GM19395 (cell line): ENCODE measurements at regions not wholly inside any gene's neighbourhood (a gene's known extent, or its start where the extent isn't known, plus 50 kb on each side); places are given as distances from the start of the nearest gene placed in this dataset.
"Not testable (repeated sequence)": the region's sequence is repeated elsewhere in the genome, so short reads cannot be mapped to it uniquely, and the experiment has no call there.

Experiments
- ATAC-seq: cut with Tn5 transposase; IDR thresholded peaks from one replicate; pipeline ENCODE4 v1.9.1; 2021; ENCODE audit warnings: mild to moderate bottlenecking, moderate library complexity; ENCODE audit not compliant: unreplicated experiment

DNA sequence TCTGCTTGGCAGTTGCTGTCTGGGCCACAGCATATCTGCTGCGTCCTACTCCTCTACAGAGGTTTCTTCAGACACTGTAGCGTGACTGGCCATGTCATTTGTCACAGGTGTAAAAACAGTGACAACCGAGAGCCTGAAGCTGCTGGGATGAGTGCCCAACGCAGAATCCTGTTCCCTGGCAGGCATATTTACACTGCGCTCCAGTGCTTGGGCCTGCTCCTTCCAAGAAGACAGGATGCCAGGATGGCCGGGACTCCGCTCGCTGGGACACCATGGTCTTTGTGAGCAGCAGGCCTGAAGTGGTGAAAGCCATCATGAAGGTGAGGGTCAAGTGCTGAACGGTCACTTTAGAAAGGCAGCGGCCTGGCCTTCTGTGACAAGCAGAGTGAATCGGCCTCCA is 171.4 kb downstream of the EMP1 start:
- ATAC-seq: no peak

DNA sequence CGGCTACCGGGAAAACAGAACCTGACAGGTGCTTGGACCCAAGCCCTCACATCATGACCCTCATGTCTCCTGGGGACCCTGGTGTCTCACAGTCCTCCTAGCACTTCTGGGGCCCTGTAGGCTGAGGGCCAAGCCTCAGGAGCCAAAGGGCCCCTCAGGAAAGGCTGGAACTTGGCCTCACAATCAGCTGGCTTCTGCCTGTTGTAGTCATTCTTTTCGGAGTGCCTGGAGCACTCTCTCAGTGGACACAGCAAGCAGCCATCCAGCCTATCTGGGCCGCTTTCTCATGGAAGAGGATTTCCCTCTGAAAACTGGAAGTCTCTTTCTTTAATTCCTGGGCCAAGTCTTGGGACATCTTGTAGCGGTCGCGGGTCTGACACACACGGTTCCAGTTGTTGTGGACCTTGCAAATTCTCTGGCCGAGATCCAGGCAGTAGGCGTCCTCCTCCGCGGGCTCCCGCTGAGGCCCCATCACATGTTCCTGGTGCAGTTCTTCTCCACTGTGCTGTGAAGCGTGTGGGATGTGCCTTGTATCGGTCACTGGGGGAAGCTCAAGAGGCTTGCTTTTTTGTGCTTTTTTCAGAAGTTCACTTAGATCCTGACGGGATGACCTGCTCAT is 169.3 kb downstream of the EMP1 start:
- no peak for ATAC-seq

DNA sequence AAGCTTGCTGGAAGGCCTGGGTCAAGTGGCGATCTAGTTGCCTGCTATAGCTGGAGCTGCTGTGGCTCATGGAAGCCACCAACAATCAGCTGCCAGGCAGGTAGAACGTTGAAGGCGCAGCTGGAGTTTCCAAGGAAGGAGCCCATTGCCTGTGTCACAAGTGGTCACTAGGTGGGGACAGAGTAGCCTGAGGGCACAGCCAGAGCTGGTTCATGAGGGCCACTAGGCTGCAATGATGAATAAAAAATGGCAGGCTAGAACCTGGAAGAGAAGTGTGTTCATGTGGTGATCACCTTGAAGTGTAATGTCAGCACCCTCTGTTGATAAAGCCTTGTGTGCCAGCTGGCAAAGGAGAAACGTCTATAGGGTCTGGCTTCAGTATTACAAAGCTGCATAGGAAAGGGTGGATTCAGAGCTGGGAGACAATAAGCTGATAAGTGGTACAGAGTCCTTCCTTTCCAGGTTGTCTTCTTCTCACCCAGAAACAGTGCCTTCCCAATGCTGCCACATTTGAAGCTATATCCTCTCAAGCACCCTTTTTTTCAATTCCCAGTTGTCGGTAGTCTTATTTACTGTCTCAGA is 165.8 kb downstream of the EMP1 start:
- peak; percentile 98 for ATAC-seq

DNA sequence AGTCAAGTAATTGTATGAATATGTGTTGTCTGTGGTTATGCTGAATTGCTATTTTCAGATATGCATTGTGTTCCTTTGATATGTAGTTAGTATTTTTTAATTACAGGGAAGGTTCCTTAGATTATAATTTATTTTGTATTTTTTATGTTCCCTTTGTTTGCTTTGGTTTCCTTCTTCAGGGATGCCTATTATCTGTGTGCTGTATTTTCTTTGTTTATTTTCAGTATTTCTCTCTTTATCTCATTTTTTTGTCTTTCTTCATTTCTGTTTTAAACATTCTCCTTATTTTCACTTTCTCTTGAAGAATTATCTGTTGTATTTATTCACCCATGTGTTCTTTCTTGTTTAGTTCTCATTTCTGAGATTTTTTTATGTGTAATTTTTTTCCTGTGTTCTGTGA is 163.1 kb downstream of the EMP1 start:
- no peak for ATAC-seq

DNA sequence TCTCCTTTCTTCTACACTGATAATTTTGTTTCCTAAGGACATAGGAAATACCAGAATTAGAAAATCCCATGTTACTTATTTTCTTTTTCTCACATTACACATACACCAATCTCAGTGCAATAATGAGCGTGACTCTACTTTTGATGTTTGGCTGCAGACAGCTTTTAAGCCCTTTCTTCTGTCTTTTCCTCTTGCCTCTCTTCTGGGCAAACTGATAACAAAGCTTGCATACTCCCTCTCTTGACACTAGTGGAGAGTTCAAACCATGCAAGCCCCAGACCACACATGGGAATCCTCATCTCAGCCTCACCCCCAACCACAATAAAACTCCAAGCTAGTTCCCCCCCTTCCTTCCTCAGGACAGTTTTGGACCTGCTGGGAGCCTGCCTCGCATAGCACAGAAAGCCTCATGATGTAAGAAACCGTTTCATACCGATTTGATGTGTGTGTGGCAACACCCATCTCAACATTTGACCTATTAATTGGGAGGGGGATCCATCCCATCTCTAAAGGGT is 161.9 kb downstream of the EMP1 start:
- no peak for ATAC-seq

DNA sequence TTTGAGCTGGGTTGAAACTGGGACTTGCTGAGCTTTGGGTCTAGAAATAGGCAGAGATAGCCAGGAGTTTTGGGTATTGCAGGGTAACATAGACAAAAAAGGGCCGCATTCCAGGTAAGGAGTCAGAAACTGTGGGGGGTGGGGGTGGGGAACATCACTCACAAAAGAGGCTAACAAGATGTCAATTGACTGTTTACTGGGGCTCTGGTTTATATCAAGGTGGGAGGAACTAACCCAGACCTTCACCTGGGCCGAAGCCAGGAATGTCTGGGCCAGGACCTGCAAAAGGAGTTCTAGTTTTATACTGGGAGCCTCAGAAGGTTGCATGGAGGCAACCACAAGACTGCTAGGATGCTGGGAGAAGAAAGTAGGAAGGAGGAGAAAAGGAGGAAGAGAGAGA is 154.4 kb downstream of the EMP1 start:
- no peak for ATAC-seq

DNA sequence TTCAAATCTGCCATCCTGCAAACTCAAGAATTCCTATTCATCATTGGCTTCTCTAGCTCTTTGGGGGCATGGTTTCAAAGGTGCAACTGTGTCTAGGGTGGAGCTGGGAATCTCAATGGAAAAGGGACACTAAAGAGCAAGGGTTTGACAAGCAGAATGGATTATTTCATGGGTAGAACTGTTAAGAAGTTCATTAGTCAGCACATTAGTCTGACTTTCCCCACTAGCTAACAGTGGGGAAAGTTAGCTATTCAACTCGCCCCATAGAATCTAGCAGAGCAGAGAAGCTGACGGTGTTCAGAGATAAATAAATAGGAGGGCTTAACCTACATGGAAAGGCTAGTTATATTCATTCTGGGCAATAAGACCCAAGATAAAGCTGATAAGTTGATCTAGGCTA is 153.9 kb downstream of the EMP1 start:
- no peak for ATAC-seq

DNA sequence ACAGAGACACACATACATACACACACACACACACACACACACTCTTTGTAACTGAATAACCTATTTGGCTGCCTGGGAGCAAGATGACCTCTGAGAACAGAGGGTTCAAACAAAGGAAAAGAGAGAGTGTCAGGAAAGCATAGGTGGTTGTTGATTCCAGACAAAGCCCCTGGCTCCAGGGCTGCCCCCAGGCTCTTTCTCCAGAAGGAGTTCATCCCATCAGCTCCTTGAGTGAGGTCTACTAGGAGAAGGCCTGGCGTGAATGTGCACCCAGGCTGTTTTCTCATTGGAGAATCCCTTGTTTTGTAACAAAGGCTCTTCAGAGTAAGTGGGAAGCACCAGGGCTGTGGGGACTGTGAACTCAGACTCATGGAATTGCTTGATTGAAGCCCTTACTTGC is 151.9 kb downstream of the EMP1 start:
- no peak for ATAC-seq

DNA sequence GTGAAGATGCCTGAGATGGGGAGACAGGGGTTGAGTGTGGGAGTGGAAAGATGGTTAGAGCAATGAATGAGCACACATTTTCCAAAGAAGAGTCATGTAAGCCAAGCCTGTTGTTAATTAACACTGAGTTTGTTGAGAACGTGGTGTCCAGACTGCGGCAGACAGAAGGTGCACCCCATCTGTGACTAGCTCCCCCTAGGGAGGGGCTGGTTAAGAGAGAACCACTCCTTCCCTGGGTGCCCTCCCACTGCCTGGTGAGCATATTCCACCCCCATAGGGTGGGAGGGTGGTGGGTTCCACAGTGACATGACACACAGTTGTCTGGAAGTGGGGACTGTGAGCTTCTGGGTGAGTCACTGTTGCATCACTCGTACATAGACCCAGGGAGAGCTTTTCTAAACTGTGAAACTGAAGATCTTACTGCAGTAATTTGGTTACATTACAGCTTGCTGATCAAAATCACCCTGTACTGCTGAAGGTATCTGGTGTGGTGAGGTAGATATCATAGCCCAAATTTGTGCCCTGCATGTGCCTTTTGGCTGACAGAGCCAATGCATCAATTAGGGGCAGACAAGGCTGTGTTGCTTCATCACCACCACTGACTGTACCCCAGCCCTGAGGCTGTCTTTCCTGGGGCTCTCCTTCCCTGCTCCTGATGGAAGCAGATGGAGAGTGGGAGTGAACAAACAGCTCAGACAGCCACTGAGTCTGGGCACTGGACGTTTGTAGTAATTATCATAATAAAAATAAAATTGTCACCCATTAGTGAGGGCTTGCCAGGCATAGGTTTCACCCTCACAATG is 150.9 kb downstream of the EMP1 start:
- no peak for ATAC-seq

DNA sequence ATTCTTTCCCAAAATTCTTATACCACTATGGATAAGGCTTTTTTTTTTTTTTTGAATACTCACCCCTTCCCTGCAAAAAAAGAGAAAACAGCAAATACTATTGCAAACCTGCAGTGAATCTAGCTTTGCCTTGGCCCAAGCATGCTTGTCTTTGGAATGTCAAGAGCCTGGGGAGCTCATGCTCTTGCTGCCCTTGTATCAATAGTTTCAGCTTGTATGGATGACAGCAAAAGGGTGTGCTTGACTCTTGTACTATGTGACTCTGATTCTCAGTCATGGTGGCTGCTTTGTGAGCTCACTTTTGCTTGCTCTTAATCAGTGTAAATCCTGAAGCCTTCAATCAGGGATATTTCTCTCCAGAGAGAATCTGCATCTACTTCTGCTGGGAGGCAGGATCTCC is 149.2 kb downstream of the EMP1 start:
- no peak for ATAC-seq

DNA sequence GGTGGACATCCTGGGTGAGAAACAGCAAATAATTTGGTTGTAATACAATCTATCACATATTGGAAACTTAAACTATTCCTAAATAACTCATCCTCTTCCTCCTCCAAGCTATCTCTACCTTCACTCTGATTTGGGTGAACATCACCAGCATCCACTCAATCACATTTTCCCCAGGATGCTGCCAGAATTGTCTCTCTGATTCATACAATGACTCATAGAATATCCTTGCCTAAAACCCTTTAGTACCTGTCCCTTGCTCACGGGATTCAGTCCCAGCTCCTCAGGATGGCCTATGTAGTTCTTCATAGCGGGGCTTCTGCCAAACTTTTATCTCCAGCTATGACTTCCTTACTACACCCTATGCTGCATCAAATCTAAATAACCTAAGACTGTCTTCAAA is 146.8 kb downstream of the EMP1 start:
- no peak for ATAC-seq

DNA sequence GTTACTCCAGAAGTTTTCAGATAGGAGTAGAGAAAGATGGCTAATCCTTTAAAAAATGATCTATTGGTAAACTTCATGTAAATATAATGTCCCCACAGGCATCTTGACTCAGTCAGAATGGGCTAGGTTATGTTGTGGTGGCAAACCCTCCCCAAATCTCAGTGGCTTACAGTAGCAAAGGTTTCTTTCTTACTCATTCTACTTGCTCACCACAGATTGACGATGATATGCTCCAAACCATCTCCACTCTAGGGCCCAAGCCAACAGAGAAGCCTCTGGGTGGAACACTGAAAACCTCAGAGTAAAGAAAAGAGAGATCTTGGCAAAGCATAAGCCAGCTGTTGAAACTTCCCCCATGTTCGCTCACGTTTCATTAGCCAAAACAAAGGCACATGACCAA is 146.4 kb downstream of the EMP1 start:
- peak; percentile 72 for ATAC-seq

DNA sequence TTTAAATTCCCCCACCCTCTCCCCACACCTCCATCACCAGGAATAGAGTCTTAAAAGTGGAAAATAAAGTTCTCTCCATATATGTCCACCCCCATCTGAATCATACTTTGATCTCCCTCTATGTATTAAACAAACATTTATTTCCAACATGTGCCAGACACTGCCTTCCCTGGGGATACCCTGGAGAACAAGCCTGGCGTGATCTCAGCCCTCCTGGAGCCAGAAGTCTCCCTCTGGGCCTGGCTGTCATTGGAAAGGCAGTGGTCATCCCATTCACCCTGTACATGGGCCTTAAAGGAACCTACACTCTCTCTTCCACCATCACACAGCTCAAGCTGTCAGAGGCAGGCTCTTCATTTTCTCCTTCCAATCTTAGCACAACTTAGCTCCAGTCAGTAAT is 143.6 kb downstream of the EMP1 start:
- ATAC-seq: no peak

DNA sequence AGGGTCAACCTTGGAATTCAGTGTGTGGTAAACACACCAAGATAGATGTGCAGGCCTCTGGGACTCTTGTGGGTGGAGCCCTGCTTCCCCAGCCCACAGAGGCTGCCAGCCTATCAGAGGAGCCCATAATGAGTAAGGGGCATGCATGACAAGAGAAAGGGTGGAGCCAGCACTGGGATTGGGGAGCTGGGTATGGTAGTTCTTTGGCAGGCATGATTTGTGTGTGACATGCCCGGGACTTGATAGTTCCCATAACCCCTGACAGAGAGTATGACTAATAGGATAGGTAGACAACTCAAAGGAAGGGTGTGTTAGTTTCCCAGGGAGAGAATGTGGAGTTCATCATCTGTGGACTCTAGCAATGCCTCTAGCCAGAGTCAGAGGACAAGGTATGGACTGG is 143.0 kb downstream of the EMP1 start:
- ATAC-seq: no peak

DNA sequence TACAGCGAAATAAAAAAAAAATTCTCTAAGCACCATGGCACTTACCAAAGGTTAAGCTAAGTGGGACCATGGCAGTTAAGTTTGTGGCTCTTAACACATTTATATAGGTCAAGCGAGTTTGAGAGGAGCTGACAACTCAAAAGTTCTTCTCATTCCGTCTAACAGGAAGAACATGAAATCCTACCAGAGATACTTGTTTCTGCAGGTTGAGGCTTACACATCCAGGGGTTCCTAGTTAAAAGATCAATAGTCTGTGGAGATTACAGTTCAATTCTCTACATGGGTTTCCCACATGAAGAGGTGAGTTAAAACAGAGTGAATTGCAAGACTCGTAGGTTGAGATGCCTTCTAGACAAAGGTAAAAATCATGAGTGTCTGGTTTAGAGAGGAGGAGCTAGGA is 142.6 kb downstream of the EMP1 start:
- ATAC-seq: no peak

DNA sequence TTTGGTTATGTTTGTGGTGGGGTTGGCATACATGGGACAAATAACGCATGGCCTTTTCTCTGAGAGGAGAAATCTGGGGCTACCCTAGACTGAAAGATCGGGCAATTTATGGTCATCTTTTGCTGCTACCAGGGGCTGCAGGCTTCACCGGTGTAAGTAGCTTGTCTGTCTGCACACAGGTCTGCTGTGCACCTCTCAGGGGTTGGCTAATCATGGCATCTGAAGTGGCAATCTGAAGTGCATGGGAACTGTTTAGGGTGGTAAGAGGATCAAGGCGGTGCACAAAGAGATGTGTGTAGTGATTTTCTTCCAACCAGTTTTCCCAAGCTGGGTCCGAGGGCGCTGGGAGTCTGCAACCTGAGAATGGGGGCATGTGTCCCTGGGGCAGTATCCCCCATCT is 141.3 kb downstream of the EMP1 start:
- ATAC-seq: no peak

DNA sequence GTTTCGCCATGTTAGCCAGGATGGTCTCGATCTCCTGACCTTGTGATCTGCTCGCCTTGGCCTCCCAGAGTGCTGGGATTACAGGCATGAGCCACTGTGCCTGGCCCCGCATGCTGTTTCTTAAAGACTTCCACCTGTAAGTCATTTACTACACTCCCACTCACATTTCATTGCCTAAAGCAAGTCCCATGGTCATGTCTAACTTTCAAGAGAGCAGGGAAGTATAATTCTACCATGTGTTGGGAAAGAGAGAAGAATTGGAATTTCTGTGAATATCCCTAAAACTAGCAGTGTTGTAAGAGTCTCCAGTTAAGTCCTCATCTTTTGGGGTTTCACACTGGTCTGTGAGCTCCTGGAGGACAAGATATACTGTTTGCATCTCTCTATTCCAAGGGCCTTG is 139.7 kb downstream of the EMP1 start:
- no peak for ATAC-seq

DNA sequence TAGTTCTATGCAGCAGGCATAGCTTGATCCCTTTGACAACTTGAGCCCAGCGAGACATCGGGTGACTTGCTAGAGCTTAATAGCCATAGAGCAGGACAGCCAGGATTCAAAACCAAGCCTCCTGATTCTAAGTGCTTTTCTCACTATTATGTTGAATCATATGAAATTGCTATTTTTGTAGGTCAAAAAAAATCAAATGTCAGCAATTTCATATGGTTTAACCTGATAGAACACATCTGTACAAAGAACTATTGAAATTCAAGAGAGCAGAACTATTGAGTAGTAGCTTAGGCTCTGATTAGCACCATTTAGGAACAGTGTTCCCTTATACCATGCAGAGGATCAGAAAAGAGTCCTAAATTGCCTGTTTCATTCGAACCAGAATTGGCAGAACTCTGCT is 132.0 kb downstream of the EMP1 start:
- ATAC-seq: no peak

DNA sequence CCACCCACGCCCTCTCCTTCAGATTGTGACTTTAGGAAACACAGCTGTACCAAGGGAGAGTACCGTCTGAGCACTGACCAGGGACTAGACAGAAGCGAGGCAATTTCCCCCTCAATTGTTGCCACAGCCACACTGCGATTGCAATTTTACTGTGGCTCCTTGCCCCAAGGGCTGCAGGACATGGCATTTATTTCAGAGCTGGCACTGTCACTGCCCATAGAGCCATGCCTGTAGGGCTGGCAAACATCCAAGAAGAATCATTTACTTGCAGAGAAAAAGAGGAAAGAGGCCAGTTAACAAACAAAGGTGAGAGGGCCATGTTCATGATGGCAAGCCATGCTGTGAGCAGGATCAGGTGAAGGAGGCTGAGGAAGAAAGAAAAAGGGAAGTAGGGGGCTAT is 129.6 kb downstream of the EMP1 start:
- ATAC-seq: no peak

DNA sequence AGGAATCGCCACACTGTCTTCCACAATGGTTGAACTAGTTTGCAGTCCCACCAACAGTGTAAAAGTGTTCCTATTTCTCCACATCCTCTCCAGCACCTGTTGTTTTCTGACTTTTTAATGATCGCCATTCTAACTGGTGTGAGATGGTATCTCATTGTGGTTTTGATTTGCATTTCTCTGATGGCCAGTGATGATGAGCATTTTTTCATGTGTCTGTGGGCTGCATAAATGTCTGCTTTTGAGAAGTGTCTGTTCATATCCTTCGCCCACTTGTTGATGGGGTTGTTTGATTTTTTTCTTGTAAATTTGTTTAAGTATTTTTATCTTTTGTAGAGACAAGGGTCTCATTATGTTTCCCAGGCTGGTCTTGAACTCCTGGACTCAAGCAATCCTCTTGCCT is 128.5 kb downstream of the EMP1 start:
- not testable (repeated sequence) for ATAC-seq

DNA sequence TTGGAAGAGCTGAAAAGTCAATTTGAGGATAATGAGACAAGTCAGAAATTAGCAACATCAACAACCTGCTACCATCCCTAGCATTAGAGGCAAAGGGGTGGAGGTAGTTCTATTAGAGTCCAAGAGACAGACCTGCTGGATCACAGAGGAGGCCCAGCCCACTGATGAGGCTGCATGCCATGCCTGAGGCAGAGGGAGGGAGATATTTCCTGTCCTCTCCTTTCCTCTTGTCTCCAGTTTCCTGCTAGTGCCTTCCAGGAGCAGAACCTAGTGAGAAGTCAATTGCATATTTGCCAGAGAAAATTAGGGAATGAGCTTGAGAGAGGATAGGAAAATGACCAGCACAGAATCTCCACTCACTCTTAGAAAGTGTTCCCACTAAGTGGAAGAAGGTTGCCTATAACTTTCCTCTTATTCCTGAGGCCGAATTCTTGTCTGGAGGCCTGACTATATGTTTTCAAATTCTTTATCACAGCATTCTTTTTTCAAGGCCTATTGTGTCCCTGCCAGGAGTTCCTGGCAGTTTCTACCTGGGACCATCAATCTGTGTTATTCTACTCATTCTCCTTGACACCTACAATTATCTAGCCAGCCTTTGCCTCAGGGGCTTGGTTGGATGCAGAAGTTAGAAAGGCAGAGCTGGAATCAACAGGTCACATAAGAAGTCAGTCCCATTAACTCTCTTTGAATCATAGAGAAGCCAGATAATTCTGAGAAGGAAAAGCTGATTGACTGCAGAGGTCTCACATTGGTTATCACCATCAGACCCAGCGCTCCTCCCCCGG is 121.9 kb downstream of the EMP1 start:
- ATAC-seq: no peak
